Left hindlimb (tissue), 1 donor: ENCODE measurements at regions not wholly inside any gene's neighbourhood (a gene's known extent, or its start where the extent isn't known, plus 50 kb on each side); places are given as distances from the start of the nearest gene placed in this dataset.

Source experiments
- DNase-seq: peaks from one replicate; pipeline ENCODE4 v3.0.0-alpha.2; 2018

DNA sequence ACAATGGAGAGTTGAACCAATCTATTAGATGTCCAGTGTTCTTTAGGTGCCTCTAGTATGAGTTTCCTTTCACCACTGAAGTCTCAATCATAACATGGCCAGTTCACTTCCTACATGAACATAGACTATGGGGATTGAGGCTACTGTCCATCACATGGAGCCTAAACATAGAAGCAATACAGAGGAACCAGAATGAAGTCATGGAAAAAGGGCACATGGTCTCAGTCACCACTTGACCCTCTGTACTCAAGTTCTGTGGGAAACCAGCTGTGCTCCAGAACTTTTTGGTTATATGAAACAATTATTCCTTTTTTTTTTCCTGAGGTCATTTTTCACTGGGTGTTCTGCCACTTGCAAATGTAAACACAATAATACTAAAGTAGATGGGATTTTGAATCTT is 762.5 kb downstream of the CBLN4 start:
- DNase-seq: no peak

DNA sequence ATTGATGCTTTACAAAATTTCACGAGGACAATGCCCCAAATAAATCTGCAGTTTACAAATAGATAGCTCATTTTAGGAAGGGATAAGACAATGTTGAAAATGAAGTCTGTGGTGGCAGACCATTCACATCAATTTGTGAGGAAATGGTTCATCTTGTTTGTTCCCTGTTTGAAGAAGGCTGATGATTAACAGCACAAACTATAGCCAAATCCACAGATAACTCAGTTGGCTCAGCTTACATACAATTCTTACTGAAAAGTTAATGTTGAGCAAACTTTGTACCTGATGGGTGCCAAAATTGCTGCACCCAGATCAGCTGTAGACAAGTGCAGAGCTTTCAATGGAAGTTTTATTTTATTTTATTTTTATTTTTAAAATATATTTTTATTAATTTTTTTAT is 763.9 kb downstream of the DOK5 start:
- DNase-seq: no peak

DNA sequence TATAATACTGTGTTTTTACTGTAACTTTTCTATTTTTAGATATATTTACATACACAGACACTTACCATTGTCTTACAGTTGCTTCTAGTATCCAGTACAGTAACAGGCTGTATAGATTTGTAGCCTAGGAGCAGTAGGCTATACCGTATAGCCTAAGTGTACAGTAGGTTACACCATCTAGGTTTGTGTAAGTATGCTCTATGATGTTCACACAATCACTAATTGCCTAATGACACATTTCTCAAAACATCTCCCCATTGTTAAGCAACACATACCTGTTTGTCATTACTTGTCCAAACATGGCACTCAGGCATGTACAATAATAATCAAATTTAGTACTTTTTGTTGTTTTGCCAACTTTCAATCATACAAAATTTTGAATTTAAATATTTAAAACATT is 757.3 kb downstream of the DOK5 start:
- no peak for DNase-seq

DNA sequence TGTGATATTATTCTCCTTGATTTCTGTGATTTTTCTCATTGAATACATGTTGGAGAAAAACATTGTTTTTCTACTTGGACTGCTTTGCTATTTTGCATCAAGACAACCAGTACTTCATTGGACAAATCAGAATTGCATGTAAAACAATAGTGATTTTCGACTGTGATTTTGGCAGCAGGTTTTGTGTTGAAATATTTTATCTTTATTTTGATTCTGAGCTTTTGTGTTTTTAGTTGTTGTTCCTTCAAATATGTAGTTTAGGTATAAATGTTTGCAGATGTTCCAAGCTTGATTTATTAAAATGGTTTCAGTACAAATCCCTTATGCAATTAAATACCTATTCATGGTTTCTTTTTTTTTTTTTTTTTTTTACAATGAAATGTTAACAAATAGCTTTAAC is 754.1 kb downstream of the DOK5 start:
- no peak for DNase-seq

DNA sequence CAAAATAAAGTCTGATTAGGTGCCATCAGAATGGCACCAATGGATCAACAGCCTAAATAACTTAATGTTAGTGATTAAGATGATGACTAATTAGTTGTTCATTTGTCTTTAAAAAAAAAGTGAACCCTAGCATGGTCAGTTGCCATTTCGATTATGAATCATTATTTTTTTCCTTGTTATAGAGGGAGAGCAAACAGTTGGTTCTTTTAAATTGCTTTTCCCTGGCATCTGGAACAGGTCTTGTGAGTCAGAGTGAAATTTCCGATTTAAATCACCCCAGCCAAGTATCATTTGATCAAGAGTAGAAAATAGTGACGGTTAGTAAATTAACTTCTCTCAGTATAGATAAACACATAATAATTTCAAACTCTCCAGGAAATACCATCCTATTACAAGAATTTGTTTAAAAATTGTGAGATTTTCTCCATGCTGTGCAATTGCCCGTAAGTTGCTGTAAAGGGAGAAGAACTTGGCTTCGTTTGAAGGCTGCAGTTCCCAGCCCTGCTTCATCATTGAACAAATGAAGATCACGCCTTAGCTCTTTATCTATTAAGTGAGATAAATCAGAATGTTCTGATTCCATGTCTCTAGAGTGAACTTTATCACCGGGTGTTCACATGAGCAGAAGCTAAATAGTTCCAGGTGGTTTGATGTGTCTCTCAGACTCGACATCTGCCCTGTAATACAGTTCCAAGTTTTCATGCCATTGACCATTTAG is 741.3 kb downstream of the DOK5 start:
- DNase-seq: no peak

DNA sequence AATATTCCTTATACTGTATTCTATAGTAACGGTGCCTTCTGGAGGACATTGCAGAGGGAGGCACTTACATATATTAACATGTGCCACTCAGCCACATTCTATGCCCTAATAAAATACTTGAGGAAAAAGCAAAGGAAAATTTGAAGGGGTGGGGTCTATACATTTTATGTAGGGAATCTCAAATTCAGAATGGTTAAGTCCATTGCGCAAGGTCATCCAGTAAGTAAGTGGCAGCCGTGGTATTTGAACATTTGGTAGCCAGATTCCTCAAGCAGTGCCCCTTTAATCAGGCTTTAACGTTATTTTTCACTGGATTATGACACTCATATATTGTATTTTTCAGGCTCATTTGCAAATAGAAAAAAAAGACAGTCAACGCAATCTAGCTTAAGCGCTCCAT is 738.3 kb downstream of the DOK5 start:
- no peak for DNase-seq

DNA sequence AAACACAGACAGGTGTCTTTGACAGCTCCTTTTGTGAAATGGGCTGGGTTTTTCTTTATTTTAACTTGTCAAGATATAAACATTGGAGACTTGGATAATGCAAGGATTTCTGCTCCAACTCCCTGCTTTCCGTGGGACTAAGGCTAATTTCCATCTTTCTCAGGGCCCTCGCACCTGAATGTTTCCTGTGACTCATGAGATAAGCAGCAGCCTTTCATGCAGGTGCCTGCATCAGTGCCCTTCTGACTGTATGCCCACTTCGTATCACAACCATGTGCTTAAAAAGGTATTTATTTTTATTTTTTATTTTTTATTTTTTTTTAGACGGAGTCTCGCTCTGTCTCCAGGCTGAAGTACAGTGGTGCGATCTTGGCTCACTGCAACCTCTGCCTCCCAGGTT is 736.1 kb downstream of the DOK5 start:
- no peak for DNase-seq

DNA sequence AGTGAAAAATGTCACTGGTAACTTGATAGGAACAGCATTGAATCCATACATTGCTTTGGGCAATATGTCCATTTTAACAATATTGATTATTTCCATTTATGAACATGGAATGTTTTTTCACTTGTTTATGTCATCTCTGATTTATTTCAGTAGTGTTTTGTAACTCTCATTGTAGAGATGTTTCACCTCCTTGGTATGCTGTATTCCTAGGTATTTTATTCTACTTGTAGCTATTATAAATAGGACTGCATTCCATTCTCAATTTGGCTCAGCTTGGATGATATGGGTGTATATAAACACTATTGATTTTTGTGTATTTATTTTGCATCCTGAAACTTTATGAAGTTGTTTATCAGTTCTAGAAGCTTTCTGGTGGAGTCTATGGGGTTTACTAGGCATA is 730.3 kb downstream of the DOK5 start:
- DNase-seq: no peak

DNA sequence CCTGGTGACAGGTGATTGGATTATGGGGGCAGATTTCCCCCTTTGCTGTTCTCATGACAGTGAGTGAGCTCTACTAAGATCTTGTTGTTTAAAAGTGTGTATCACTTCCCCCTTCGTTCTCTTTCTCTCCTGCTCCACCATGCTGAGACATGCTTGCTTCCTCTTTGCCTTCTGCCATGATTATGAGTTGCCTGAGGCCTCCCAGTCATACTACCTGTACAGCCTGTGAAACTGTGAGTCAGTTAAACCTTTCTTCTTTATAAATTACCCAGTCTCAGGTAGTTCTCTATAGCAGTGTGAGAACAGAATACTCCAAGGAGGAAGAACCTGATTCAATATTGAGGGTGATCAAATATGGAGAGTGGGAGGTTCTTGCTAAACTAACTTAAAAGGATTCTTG is 724.9 kb downstream of the DOK5 start:
- DNase-seq: no peak

DNA sequence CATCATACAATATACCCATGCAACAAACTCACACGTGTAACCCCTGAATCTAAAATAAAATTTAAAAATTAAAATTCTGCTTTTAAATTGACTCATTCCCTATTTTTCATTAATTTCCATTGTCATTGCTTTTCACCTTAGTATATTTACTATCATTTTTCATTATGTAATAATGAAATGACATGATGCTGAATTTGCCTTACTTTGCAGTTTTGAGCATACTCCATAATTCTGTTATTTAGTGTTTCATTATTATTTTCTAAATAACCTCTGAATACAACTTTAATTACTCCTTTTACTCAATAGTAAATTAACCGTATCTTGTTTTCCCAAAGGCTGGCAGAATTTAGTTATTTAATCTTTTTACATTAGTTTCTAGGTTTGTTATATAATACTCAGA is 719.6 kb downstream of the DOK5 start:
- DNase-seq: no peak

DNA sequence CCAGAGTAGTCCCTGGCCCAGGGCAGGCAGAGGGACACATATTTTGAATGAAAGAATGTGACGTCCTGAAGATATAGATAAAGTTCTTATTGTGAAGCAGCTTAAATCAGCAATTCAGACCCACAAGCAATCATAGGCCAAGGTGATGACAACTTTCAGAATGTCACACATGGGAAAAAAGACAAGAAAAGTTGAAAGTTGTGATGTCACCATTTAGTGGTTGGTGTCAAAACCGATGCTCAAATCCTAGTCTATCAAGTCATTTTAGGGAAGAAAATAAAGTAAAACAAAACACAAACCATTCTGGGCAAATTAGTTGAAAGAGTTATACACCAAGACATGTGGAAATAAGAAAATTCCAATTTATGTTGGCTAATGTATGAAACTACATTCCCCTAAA is 710.8 kb downstream of the DOK5 start:
- no peak for DNase-seq

DNA sequence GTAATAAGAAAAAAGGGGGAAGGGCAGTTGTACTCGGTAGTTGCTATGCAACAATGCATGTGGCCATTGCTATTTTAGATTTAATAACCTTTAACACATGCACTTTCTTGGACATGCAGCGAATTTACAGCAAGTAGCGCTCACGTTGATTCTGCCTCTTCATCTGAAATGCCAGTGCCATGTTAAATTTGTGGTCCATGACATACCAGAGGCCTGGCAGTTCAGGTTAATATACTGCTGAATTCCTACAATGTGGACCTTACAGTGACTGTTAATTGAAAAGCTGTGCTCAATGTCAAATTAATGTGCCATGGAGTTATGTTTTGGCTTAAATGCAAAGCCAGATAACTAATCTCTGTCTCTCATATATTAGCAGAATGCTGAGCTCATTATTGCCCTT is 699.7 kb downstream of the DOK5 start:
- DNase-seq: no peak

DNA sequence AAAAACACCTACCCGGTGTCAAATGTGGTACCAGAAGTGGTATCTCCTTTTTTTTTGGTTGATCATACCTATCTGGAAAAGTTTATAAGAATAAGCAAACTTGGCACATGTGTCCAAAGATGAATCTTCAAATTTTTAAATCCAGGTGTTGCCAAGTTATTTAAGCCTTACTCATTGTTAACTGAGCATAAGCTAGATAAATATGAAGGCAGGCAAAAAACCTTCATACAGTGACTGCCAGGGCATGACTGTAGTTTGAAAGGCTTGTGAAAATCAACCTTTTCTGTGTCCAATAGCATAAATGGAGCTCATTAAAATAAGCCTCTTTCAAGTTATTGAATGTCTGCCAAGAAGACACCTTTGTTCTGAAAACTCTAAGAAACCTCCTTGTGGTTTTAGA is 699.2 kb downstream of the DOK5 start:
- no peak for DNase-seq

DNA sequence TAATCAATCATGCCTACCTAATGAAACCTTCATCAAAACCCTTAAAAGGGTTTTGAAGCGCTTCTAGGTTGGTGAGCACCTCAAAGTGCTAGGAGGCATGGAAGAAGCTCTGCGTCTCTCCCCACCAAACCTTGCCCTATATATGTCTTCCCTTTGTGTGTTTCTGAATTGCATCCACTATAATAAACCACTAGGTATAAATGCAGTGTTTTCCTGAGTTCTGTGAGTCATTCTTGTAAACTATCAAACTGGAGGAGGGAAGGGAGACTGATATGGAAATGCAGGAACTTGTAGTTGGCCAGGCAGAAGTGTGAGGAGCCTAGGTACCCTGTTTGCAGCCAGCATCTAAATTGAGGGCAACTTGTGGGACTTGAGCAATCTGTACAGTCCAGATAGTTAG is 698.8 kb downstream of the DOK5 start:
- DNase-seq: no peak

DNA sequence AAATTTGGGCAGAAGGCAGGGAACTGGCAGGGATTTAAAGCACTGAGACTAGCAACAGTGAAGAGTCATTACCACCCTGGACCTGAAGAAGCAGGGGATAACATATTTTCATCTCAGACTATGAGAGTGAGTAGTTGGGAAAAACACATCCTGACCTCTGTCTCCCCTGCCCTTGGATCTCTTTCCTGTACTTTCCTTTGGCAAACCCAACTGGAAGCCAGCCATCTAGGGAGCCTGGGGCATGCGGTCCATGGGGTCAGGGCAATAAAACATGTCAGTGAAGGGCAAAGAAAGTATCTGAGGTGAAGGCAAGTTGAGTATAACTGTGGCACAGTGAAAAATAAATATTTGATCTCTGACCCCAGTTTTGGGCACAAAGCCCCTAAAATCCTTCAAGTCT is 698.2 kb downstream of the DOK5 start:
- DNase-seq: no peak

DNA sequence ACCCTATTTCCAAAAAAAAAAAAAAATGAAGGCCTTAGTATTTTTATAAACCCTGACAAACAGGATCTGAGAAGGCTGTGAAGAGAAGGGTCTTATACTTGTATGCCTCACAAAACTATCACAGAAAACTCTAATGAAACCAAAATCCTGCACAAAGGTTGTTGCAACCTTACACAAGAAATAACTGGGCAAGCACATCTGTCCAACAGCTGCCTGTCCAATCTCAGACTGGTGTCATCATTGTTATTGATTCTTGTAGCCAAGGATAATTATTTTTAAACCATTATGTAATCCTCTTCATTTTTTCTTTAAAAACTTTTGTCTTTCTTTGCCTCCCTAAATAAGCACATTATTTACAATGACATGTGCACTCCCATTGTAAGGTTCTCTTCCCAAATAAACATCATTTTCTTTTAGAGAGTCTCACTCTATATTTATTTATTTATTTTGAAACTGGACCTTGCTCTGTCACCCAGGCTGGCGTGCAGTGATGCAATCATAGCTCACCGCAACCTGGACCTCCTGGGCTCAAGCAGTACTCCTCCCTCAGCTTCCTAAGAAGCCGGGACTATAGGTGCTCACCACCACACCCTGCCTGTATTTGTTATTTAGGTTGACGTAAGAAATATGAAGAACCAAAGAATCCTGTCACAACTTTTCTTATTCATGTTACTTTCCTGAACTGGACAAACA is 697.1 kb downstream of the DOK5 start:
- DNase-seq: no peak

DNA sequence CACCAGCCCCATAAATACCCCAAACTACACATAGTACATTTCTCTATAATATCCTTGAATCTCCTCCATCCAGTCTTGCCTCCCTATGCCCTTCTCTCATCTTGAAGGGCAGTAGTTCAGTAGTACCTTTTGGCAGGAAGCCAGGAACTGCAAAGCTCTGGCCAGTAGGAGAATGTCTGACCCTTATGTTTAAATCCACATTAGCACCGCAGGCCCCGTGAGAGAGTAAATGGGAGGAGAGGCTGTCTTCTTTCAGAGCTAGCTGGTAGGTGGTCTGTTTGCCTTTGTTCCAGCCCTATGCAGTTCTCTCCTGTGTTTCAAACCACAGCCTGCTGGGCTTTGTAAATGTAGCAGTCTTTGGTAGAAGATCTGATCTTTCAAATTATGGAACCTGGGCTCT is 690.7 kb downstream of the DOK5 start:
- no peak for DNase-seq

DNA sequence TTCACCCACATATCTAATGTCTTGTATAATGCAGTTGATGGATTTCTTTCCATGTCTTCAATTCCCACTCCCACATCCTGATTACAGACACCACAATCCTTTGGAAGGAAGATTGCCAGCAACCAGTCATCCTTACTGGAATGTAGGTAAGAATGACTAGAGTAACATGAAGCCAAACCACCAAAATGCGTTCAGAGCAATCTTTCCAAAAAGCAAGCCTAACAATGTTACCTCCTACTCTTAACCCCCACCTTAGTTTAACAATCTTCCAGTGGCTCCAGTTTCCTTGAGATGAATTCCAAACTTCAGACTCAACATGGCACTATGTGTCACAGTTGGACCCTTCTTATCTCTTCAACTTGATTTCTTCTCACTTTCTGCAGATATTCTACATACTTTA is 685.6 kb downstream of the DOK5 start:
- DNase-seq: no peak

DNA sequence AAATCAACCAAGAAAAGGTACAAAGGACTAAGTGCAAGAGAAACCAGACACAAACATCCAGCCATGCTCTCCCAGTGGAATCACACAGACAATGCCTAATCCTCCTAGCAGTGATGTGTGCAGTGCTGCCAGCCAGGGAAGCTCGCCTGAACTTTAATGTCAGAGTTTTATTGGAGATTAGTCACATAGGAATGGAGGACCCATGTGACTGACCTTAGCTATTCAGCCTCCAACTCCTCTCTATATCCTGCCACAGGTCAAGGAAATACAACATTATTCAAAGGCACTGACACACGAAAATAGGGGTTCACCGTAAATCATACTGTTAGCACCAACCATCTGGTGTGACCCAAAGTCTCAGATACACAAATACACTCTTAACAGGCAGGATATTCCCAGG is 684.6 kb downstream of the DOK5 start:
- no peak for DNase-seq

DNA sequence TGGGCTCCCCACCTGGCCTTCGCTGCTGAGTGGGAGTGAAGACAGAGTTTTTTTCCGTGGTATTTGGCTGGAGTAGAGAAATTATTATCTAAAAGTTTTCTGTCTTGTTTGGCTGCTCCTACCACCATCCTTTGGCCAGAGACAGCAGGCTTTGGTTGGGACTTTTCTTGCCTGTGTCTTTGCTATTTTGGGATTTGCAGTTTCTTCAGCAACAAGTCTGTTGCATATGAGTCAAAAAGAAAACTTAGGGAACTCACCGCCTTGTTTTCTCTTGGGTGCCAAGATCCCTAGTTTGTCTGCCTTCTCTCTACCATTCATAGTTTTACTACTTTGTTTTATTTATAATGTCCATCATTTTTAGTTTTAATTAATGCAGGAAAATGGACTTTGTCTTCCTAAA is 683.8 kb downstream of the DOK5 start:
- no peak for DNase-seq

DNA sequence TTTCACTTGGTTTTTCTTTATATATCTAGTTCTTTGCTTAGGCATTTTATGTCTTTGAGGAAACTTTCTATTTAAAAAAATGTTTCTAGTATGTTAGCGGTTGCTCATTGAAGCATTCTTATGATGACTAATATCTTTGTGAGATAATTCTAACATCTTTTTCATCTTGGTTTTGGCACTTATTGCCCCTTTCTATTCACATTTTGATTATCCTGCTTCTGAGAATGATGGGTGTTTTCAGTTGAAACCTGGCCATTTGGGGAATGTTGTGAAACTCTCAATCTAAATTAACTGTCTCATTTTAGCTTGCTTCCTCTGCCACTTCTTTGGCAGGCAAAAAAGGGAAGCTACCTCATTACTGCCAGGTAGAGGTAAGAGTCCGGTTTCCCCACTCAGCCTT is 683.1 kb downstream of the DOK5 start:
- DNase-seq: no peak

DNA sequence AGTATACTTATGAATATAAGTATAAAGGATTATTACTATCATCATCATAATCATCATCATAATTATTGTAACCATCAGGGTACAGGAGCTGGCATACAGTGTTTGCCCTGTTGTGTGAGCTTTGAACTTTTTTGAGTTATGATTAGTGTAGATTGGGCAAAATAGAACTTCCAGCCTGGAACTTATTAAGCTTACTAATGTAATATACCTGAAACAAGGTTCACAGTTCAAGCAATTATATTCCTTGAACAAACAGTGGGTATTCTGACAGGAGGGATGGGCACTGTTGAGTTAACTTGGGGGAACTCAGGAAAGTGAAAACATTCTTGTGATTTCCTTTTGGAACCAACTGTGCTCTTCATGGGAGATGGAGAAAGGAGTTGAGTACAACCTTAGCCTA is 680.0 kb downstream of the DOK5 start:
- no peak for DNase-seq

DNA sequence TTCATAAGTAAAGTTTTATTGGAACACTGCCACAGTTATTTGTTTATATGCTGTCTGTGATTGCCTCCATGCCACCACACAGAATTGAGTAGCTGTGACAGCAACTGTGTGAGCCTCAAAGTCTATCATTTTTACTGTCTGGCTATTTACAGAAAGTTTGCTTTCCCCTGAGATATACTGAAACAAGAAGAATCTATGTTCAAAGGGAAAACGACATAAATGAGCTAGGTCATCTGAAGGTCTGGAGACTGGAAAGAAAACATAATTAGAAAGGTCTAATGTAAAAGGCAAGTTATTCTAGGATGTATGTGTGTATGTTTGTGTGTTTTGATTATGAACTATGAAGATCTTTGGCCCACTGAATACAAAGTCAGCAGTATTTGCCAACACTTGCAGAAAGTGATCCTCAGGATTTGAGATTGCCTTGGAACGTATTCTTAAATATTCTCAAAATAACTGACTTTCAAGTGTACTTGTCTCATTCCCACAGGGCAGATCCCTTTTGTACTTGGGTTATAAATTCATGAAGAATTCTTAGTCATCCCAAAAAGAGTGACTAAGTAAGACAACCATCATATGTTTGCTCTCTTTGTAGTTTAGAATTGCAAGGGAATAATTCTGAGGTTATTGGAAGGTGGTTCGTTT is 677.7 kb downstream of the DOK5 start:
- DNase-seq: no peak

DNA sequence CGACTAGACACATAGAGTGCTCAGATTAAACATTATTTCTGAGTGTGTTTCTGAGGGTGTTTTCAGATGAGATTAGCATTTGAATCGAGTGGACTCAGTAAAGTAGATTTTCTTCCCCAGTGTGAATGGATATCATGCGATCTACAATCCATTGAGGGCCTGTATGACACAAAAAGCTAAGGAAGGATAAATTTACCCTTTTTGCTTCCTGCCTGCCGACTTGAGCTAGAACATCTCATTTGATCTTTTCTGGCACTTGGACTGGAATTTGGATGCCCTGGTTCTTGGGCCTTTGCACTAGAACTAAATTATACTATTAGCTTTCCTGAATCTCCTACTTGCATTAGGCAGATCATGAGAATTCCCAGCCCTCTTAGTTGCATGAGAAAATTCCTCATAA is 675.8 kb downstream of the DOK5 start:
- no peak for DNase-seq

DNA sequence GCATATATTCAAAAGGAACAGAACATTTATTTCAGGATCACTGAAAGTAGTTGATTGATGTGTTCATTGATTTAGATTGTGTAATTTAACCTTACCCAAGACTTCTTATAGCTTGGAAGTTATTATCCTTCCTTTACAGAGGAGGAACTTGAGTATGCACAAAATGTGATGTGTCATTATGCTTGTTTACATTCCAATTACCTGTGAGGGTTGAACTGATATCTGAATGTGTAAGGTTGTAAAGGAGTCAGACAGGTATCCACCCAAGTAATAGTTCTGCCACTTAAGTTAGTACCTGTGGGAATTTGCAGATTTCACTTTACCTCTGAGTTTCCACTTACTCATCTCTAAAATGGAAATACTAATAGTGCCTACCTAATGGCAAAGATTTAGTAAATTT is 668.2 kb downstream of the DOK5 start:
- DNase-seq: no peak
